ENCODE measurements at regions not wholly inside any gene's neighbourhood (a gene's known extent, or its start where the extent isn't known, plus 50 kb on each side); places are given as distances from the start of the nearest gene placed in this dataset.

DNA sequence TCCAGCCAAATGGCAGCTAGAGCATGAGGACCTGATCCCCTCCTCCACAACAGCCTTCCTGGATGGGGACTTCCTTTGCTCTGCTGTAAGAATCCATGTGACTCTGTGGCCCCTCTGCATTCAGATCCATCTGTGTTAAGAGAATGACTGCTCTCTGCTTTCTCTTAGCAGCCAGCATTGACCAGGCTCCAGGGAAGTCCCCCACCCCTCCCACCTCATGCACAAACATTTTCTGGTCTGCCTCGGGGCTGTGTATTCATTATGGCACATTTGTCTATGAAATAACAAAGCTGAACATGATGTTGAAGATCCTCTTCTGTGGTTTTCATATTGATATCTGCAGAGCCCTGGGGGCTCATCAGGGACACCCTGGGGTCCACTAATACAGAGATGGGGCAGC is 201.7 kb downstream of the NUAK1 start:
- TF ChIP-seq CTCF (IDR thresholded peaks at IDR 0.05; ENCODE audit: insufficient read depth, low read length, poor library complexity, severe bottlenecking): no peak
- TF ChIP-seq EZH2phosphoT487 (conservative IDR thresholded peaks at IDR 0.05; ENCODE audit: low read length): no peak
